ENCODE measurements at regions not wholly inside any gene's neighbourhood (a gene's known extent, or its start where the extent isn't known, plus 50 kb on each side); places are given as distances from the start of the nearest gene placed in this dataset.

DNA sequence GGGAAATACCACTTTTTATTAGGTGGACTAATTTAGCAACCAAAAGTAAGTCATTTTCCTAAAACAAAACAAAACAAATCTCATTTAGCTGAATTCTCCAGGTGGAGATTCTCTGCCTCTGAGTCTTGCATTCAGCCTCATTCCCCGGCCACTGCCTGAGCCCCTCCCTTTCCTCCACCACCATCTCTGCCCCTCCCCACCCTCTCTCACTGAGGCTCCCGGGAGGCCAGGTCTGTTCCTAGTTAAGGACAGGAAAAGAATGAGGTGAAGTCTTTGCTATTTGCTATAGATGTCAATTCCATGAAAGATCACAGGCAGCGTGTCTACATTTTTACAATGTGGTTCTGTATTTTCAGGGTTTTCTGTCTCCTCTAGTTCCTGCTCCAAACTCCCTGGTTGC, 83.0 kb upstream of the SOX11 start:
- no peak overlapping the region for H3K4me3 ChIP-seq (ENCODE audit: low read depth, low read length)
- no peak overlapping the region for H3K27ac ChIP-seq
- no peaks in the 10 kb centered on the region for H3K9me3 ChIP-seq (ENCODE audit: severe bottlenecking)
- TF ChIP-seq, protein P1, sequence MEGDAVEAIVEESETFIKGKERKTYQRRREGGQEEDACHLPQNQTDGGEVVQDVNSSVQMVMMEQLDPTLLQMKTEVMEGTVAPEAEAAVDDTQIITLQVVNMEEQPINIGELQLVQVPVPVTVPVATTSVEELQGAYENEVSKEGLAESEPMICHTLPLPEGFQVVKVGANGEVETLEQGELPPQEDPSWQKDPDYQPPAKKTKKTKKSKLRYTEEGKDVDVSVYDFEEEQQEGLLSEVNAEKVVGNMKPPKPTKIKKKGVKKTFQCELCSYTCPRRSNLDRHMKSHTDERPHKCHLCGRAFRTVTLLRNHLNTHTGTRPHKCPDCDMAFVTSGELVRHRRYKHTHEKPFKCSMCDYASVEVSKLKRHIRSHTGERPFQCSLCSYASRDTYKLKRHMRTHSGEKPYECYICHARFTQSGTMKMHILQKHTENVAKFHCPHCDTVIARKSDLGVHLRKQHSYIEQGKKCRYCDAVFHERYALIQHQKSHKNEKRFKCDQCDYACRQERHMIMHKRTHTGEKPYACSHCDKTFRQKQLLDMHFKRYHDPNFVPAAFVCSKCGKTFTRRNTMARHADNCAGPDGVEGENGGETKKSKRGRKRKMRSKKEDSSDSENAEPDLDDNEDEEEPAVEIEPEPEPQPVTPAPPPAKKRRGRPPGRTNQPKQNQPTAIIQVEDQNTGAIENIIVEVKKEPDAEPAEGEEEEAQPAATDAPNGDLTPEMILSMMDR (IDR thresholded peaks at IDR 0.05; ENCODE audit: low read depth, low read length): no peak
- no peaks in the 10 kb centered on the region for H3K27me3 ChIP-seq (ENCODE audit: insufficient read depth, low read depth, severe bottlenecking)
- no peaks in the 10 kb centered on the region for H3K36me3 ChIP-seq
- no peak for DNase-seq

DNA sequence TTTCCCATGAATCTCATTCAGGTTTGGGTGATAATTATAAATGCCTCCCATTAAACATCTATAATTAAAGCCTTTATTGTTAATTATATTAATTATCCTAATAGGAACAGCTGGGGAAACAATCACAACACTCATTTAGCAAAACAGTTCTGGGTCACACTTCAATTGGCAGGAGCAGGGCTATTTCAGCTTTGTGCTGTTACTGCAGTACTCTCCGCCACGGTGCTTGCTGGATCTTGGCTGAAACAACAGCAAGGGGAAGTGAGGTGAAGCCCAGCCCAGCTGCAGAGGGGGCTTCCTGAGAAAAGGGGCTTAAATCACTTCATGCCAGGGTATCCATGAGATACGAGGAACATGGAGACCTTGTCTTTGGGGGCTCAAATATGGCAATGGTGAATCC, 79.5 kb upstream of the SOX11 start:
- DNase-seq: no peak
- Histone ChIP-seq H3K27me3 (ENCODE audit: insufficient read depth, low read depth, severe bottlenecking) (no peaks in the 10 kb centered on the region), H3K9me3 (ENCODE audit: severe bottlenecking) (no peaks in the 10 kb centered on the region), H3K36me3 (no peaks in the 10 kb centered on the region), H3K27ac (no peak overlapping the region), H3K4me3 (ENCODE audit: low read depth, low read length) (no peak overlapping the region)
- TF ChIP-seq, protein P1 (IDR thresholded peaks at IDR 0.05; ENCODE audit: low read depth, low read length): no peak

DNA sequence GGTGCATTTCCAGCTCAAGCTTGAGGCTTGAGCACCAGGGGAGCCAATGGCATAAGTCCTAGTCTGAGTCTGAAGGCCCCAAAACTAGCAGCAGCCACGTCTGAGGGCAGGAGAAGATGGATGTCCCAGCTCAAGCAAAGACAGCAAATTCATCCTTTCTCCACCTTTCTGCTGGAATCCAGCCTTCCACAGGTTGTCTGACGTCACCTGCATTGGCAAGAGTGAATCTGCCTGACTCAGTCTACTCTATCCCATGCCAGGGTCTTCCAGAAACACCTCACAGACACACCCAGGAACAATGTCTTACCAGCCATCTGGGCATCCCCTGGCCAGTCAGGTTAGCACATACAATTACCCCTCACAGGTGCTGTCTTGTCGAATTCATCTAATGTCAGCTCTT, 76.2 kb upstream of the SOX11 start:
- DNase-seq: no peak
- TF ChIP-seq, protein P1 (IDR thresholded peaks at IDR 0.05; ENCODE audit: low read depth, low read length): no peak
- H3K4me3 ChIP-seq (ENCODE audit: low read depth, low read length): no peak overlapping the region
- H3K27ac ChIP-seq: no peak overlapping the region
- no peaks in the 10 kb centered on the region for H3K36me3 ChIP-seq
- no peaks in the 10 kb centered on the region for H3K27me3 ChIP-seq (ENCODE audit: insufficient read depth, low read depth, severe bottlenecking)
- H3K9me3 ChIP-seq (ENCODE audit: severe bottlenecking): no peaks in the 10 kb centered on the region

DNA sequence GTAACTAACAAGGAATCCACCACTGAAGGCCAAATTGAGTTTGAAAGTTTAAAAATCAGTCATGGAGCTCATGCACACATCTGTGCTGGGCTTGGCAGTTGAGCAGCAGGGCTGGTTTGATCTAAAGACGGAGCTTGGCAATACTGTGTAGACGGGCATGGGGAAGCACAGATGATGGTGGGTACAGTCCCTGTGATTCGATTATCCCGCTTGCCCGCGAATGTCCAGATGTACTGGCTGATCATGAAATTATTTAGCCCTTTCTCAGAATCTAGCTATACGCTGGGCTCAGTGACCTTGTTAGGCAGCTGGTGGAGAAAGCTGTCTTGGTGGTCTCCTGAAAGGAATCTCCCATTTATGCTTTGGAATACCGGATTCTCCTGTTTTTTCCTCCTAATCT, 74.8 kb upstream of the SOX11 start:
- Histone ChIP-seq H3K4me3 (ENCODE audit: low read depth, low read length) (no peak overlapping the region), H3K36me3 (no peaks in the 10 kb centered on the region), H3K27ac (no peak overlapping the region), H3K9me3 (ENCODE audit: severe bottlenecking) (no peaks in the 10 kb centered on the region), H3K27me3 (ENCODE audit: insufficient read depth, low read depth, severe bottlenecking) (no peaks in the 10 kb centered on the region)
- DNase-seq: no peak
- TF ChIP-seq, protein P1 (IDR thresholded peaks at IDR 0.05; ENCODE audit: low read depth, low read length): no peak

DNA sequence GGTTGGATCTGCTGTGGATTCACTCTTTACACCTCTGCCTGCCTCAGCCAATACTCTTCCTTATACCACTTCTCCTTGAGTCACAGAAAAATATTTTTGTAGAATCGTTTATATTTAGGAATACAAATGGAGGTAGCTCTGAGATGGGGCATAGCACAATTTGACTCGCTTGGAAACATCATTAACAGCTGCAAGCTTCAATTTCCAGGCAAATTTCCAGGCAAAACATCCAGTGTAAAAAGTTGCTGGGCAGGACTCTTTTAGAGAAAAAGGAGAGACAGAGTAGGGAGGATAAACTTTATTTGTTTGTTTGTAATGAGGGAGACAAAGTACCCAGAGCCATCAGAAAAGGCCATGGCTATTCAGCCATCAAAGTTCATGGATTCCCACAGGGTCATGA, 74.4 kb upstream of the SOX11 start:
- no peaks in the 10 kb centered on the region for H3K27me3 ChIP-seq (ENCODE audit: insufficient read depth, low read depth, severe bottlenecking)
- TF ChIP-seq, protein P1 (IDR thresholded peaks at IDR 0.05; ENCODE audit: low read depth, low read length): no peak
- H3K9me3 ChIP-seq (ENCODE audit: severe bottlenecking): no peaks in the 10 kb centered on the region
- H3K36me3 ChIP-seq: no peaks in the 10 kb centered on the region
- no peak overlapping the region for H3K27ac ChIP-seq
- DNase-seq: no peak
- no peak overlapping the region for H3K4me3 ChIP-seq (ENCODE audit: low read depth, low read length)

DNA sequence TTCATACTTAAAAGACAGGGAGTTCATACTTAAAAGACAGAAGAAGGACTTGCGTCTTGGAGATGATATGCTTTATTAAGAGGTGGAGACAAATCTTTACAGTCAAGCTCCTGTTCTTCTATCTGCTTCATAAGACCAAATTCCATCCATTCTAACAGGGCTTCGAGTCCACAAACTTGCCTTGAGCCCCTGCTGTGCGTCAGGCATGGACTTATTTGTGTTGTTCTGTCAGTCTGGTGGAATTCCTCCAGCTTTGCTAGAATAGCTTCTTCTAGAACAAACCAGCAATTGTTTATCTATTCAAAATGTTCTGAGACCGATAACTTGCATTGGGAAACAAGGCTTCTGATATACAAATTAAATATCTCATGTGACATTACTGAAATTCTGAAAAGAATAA, 73.9 kb upstream of the SOX11 start:
- TF ChIP-seq, protein P1 (IDR thresholded peaks at IDR 0.05; ENCODE audit: low read depth, low read length): no peak
- DNase-seq: no peak
- no peaks in the 10 kb centered on the region for H3K36me3 ChIP-seq
- H3K27ac ChIP-seq: no peak overlapping the region
- H3K27me3 ChIP-seq (ENCODE audit: insufficient read depth, low read depth, severe bottlenecking): no peaks in the 10 kb centered on the region
- H3K4me3 ChIP-seq (ENCODE audit: low read depth, low read length): no peak overlapping the region
- H3K9me3 ChIP-seq (ENCODE audit: severe bottlenecking): no peaks in the 10 kb centered on the region

Data from WERI-Rb-1 (cell line).